DMS53 treated with DMSO at 0.1 percent for 48 hours (cell line): ENCODE measurements at regions not wholly inside any gene's neighbourhood (a gene's known extent, or its start where the extent isn't known, plus 50 kb on each side); places are given as distances from the start of the nearest gene placed in this dataset.
"Not testable (repeated sequence)": the region's sequence is repeated elsewhere in the genome, so short reads cannot be mapped to it uniquely, and the experiment has no call there.

ENCODE experiments used
- DNase-seq: peaks from one replicate; lab custom pipeline; 2025; ENCODE audit not compliant: unreplicated experiment; lab: John Stamatoyannopoulos, UW

- DNase-seq, result no peak
Observed at GRCh38 chr5:117671551-117671950, 1096.9 kb upstream of the SEMA6A start.

GRCh38 chr5:117667105-117667504 is 1092.5 kb upstream of the SEMA6A start:
- no peak for DNase-seq

- DNase-seq, result no peak
Observed at GRCh38 chr5:117665121-117665520, 1090.5 kb upstream of the SEMA6A start.

GRCh38 chr5:117662361-117662760 is 1087.7 kb upstream of the SEMA6A start:
- DNase-seq, result no peak

- no peak for DNase-seq
Observed at GRCh38 chr5:117657541-117657940, 1082.9 kb upstream of the SEMA6A start.

- no peak for DNase-seq
Observed at GRCh38 chr5:117652958-117653280, 1078.3 kb upstream of the SEMA6A start.

- DNase-seq, result no peak
Observed at GRCh38 chr5:117652036-117652957, 1077.7 kb upstream of the SEMA6A start.

GRCh38 chr5:117649821-117650220 is 1075.2 kb upstream of the SEMA6A start:
- DNase-seq, result no peak

- no peak for DNase-seq
Observed at GRCh38 chr5:117645400-117645799, 1070.8 kb upstream of the SEMA6A start.

GRCh38 chr5:117638581-117638980 is 1064.0 kb upstream of the SEMA6A start:
- no peak for DNase-seq

DNA sequence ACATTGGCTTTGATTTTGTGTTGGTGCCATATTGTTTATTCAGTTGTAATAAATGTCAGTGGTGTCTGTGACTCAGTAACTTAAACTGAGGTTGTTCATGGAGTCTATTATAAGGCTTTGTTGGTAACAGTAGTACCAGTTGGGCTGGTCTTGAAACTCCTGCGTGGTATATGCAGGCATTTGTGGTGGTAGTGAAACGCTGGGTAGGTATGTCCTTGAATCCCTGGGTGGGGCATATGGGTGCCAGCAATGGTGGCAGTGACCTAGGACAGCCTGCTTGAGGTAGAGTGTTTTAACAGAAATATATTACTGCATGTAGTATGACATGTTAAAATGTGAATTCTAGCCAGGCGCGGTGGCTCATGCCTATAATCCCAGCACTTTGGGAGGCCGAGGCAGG is 1058.5 kb upstream of the SEMA6A start:
- DNase-seq, result no peak

DNA sequence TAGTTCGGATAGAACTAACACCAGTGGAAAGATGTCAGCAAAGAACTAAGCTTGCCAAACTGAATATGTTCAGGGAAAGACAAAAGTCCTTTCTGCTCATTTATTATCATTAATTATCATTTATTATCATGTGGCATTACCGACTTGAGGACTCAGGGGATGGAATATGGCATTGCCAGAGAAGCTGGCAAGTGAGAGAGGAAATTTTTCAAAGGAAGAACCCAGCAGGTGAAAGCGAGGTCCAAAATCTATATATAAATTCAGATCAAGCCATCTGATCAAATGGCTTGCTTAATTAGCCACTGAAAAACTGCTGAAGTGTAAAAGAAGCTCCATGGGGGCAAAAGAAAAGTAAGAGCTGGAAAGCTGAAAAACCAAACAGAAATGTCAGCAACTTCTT is 1049.6 kb upstream of the SEMA6A start:
- DNase-seq, result no peak

- no peak for DNase-seq
Observed at GRCh38 chr5:117623042-117623805, 1048.6 kb upstream of the SEMA6A start.

- no peak for DNase-seq
Observed at GRCh38 chr5:117621921-117622320, 1047.3 kb upstream of the SEMA6A start.

- no peak for DNase-seq
Observed at GRCh38 chr5:117615226-117615625, 1040.6 kb upstream of the SEMA6A start.

DNA sequence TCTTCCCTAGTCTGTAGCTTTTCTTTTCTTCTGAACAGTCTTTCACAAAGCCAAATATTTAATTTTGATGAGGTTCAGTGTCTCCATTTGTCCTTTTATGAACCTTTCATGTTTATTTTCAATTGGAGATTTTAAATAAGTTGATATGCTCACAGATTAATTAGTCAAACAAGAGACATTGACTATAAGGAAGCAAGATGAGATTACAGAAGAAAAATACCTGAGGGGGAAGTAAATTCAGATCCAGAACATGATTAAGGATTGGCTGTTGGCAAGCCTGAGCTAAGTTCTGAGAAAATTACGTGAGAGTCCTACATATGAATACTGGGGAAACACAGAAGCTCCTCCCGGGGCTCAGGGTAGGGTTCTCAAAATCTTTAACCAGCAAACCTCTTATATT is 1039.8 kb upstream of the SEMA6A start:
- no peak for DNase-seq

- no peak for DNase-seq
Observed at GRCh38 chr5:117604845-117605244, 1030.2 kb upstream of the SEMA6A start.

DNA sequence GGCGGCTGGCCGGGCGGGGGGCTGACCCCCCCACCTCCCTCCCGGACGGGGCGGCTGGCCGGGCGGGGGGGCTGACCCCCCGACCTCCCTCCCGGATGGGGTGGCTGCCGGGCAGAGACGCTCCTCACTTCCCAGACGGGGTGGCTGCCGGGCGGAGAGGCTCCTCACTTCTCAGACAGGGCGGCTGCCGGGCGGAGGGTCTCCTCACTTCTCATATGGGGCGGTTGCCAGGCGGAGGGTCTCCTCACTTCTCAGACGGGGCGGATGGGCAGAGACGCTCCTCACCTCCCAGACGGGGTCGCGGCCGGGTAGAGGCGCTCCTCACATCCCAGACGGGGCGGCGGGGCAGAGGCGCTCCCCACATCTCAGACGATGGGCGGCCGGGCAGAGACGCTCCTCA is 1025.2 kb upstream of the SEMA6A start:
- DNase-seq, result not testable (repeated sequence)

DNA sequence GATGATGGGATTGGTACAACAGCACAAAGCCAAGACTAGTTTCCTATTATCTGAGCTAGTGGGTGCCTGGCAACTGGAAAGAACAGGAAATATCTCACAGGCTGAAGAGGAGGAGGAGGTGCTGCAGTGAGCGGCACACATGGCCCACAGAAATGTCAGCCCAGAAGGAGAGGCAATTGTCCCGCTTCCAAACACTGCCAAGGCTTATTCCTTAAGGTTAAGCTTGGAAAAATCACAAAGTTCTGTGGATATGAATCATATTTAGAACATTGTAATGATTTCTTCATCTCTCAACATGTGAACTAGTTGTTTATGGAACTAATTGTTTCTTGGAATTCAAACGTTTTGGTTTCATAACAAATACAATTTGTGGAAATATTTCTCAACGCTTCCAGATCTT is 1019.5 kb upstream of the SEMA6A start:
- no peak for DNase-seq

GRCh38 chr5:117590944-117591343 is 1016.3 kb upstream of the SEMA6A start:
- DNase-seq, result peak; percentile 60

- DNase-seq, result no peak
Observed at GRCh38 chr5:117588611-117589010, 1014.0 kb upstream of the SEMA6A start.

DNA sequence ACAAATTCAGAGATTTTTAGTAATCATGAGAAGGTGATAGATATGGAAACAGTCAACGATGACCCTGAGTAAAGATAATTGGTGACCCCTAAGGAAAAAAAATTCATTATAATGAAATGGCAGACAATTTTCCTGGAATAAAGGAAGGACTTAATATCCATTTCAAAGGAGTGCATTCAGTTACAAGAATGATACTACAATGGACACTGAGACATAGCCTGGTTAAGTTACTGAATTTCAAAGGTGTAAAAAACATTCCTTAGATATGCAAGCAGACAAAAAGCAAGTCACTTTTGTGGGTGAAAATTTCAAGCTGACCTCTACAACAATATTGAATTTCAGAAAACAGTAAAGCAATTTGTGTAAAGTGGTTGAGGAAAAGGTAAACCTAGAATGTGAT is 1012.5 kb upstream of the SEMA6A start:
- DNase-seq, result no peak
